NCI-H446 (cell line): ENCODE measurements at regions not wholly inside any gene's neighbourhood (a gene's known extent, or its start where the extent isn't known, plus 50 kb on each side); places are given as distances from the start of the nearest gene placed in this dataset.
"Not testable (repeated sequence)": the region's sequence is repeated elsewhere in the genome, so short reads cannot be mapped to it uniquely, and the experiment has no call there.

Source experiments
- DNase-seq, 2 experiments: peaks; one replicate each; lab custom pipeline; 2025; lab: John Stamatoyannopoulos, UW

- DNase-seq: no peak
These were observed 128.9 kb downstream of the TMEM200A start for GRCh38 chr6:130494729-130495128.

- DNase-seq: no peak
These were observed 134.9 kb downstream of the TMEM200A start for GRCh38 chr6:130500693-130501092.

DNA sequence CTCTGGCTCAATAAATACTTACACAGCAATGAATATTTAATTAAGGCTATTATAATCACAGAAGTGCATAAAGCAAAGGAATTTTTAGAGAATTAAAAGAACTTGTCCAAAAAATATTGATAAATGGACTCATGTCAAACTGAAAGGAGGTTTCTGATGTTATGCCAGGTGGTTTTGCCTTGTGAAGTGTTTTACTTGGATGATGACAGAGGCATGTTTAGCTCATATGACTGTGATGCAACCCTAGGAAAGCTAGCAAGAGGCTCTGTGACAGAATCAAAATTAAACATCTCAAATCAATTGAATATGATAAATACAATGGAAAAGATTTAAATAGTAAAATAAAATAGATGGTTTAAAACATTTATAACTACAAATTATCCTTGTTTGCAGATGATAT lies 137.3 kb downstream of the TMEM200A start:
- no peak for DNase-seq

DNA sequence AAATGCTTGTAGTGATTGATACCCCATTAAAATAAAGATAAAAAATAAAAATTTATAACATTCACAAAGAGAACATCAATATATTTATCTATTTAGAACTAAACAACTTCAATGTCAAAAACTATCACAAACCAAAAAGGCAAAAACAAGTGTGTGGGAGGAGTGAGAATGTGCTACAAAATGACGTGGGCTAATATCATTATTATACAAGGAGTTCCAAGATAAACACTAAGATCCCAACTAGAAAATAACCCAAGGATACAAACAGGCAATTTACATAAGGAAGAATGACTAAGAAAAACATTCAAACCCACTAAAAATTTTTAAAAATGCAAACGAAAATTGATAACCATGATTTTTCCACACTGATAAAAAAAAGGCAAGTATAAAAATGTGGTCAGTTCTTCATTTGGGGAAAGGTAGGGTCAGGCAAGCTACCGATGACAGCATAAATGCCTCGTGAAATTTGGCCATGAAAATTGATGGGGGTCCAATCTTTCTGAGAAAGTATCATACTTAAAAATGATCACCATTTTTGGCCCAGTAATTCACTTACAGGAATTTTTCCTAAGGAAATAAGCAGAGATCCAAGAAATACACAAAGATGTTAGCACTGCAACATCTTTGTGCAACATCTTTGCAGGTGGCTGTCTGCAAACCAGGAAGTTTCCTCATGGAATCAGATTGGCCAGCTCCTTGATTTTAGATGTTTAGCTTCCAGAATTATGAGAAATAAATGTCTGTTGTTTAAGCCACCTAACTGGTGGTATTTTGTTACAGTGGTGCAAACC lies 140.2 kb downstream of the TMEM200A start:
- DNase-seq: no peak

GRCh38 chr6:130507005-130507665 lies 141.3 kb downstream of the TMEM200A start:
- not testable (repeated sequence) for DNase-seq

- DNase-seq: no peak
These were observed 141.8 kb downstream of the TMEM200A start for GRCh38 chr6:130507666-130508028.

DNA sequence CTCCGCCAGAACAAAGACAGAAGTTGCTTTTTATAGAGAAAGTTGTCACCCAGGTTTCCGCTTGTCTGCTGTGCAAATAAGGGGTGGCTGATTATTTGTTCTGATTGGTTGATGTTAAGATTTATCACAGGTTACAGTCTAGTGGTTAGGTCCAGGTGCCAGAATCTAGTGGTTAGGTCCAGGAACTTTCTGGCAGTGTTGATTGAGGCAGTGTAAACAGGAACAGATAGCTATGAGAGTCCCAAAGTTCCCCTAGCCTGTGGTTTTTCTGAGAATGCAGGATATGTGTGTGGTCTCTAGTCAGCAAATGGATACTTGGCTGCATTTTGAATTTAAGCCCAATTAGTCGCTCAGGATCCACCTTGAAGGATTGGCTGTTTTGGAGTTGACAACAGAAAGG lies 148.0 kb downstream of the TMEM200A start:
- no peak for DNase-seq

DNA sequence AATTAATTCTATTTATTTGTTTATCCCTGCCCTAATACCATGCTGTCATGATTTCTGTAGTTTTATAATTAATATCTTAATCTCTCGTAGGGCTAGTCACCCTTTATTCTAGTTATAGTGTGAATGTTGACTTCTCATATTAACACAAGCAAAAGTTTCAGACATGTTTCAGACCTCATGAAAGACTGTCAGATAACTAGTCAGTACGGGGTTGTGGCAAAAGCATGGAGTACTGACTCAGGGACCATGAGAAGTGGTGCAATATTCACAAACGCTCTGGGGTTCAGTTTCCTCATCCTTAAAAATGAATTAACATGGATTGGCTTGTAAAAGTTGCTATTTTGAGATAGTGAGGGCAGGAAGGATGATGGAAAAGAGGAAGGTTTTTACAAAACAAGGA lies 148.9 kb downstream of the TMEM200A start:
- DNase-seq: no peak

DNA sequence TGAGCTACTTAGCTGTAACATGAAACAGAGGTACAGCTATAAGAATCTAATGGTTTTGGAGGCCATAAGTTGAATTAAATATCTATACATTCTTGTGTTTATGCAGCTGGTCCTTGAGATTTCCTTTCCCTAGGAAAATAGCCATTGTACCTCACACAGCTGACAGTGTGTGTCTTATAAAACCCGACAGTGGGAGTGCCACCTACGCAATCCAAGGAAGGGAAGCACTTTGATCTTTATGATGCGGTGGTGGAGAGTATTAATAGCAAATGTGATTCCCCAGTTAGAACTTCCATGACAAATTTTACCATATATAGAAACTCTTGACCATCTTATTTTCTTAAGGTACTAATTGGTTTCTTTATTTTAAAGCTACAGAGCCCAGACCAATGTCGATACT lies 149.5 kb downstream of the TMEM200A start:
- DNase-seq: no peak

- DNase-seq: no peak
These were observed 150.8 kb downstream of the TMEM200A start for GRCh38 chr6:130516604-130517003.

GRCh38 chr6:130517444-130517931 lies 151.7 kb downstream of the TMEM200A start:
- DNase-seq: no peak

- no peak for DNase-seq
These were observed 152.8 kb downstream of the TMEM200A start for GRCh38 chr6:130518588-130518987.

GRCh38 chr6:130520221-130520620 lies 154.4 kb downstream of the TMEM200A start:
- DNase-seq: no peak

- no peak for DNase-seq
These were observed 155.0 kb downstream of the TMEM200A start for GRCh38 chr6:130520801-130521200.

DNA sequence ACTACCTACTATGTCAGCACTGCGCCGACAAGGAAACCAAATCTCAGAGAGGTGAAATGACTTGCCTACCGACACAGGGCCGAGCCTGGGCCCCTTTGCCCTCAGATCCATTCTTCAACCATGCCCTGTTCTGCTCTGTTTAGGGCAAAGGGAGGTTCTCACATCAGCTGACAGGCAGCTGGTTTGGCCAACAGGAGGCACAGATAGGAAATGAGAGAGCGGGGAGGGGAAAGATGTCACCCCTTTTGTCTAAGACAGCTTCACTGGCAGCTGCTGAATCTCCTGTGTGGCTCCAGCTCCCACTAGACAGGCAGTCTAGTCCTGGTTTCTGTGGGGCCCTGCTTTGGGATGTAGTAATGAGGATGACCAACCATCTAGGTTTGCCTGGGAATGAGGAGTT lies 158.7 kb downstream of the TMEM200A start:
- no peak for DNase-seq

DNA sequence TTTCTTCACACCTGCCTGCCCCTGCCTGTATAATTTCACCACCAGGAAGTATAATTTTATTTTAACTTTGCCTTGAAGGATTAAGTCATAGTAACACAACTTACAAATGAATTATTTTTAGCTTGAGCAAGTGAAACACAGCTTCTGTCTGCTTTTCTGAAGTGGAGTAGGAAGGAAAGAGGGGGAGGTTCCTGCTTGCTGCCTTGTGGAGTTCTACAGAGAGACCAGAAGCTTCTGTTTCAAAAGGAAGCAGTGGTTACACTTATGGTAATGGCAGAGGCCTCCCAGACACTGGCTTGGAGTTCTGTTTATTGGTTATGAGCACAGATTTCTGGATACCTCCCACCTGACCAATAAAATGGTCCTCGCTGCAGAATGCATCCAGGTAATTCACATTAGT lies 159.6 kb downstream of the TMEM200A start:
- no peak for DNase-seq

- no peak for DNase-seq
These were observed 160.6 kb downstream of the TMEM200A start for GRCh38 chr6:130526466-130526865.

GRCh38 chr6:130527173-130527572 lies 161.4 kb downstream of the TMEM200A start:
- DNase-seq: no peak

DNA sequence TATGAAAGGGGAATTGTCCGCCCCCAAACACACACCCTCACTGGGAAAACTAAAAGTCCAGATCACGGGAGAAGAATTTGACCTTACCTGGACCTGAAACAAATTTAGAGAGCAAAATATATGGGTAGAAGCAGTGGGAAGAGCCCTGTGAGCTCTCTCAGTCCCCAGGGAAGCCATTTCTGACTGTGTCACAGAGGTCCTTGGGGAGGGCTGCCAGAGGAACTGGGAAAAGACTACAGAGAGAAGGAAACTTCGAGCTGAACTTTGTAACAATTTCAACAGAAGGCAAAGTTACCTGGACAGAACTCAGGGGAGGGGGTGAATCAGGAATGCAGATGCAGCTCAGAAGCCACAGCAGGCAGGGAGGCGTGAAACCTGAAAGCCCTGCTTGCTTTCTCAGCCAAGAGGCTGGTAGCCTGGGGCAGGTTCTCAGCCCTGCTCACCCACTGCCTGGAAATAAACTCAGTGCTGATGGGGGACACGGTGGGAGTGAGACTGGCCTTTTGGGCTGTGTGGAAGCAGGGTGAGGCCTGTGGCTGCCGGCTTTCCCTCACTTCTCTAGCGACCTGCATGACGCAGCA lies 163.8 kb downstream of the TMEM200A start:
- DNase-seq: no peak

- DNase-seq: no peak
These were observed 168.8 kb downstream of the TMEM200A start for GRCh38 chr6:130534627-130535026.

GRCh38 chr6:130535242-130535641 lies 169.4 kb downstream of the TMEM200A start:
- DNase-seq: no peak

DNA sequence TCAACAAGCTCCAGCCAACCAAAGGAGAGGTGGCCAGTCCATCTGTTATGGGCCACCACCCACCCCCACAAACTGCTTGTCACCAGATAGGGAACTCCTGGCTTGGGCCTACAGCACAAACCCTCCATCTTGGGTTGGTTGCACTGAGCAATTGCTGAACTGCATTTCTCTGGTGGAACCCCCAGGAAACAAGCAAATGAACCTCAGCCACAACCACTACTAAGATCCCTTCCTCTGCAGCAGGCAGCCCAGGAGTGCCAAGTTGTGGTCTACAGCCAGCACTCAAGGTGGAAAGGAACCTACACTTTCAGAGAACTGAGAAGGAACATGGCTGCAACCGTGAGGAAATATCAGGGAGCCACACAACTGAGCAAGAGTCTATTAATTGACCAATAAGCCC lies 171.6 kb downstream of the TMEM200A start:
- no peak for DNase-seq

DNA sequence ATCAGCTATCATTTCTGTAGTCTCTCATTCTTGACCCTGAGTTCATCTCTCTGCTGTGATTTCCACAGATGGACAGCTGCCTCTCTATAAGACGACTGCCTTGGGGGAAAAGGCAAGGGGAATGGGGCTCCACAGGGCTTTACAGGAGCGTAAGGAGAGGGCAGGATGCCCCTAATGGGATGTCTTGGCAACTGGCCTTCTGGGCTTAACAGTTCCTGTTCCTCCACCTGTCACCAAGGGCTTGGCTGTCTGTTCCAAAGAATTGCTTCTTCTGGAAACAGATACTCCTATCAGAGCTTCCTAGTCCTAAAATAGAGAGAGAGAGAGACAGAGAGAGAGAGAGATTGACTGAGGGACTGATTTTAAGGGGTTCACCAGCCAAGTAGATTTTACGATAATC lies 181.9 kb downstream of the TMEM200A start:
- no peak for DNase-seq
